Bronchial epithelial cell (primary cell): ENCODE measurements at regions not wholly inside any gene's neighbourhood (a gene's known extent, or its start where the extent isn't known, plus 50 kb on each side); places are given as distances from the start of the nearest gene placed in this dataset.

Experiments used
- DNase-seq: peaks from one replicate; pipeline ENCODE4 v3.0.0-alpha.2; 2010; ENCODE audit warnings: low read depth
- FAIRE-seq: peaks from 2 replicates; lab custom pipeline; 2011; peaks lifted over from hg19 to GRCh38; lab: Jason Lieb, UNC
- H3K27me3 ChIP-seq: 2 replicates; pipeline ENCODE4 v1.5.1; 2011; ENCODE audit warnings: low read length; ENCODE audit not compliant: control insufficient read depth, insufficient read depth
- H3K36me3 ChIP-seq: 2 replicates; pipeline ENCODE4 v1.5.1; 2011; ENCODE audit warnings: low read length; ENCODE audit not compliant: control insufficient read depth, insufficient read depth
- H3K4me3 ChIP-seq: 2 replicates; pipeline ENCODE4 v1.5.1; 2011; ENCODE audit warnings: mild to moderate bottlenecking, low read depth, low read length, control low read depth
- TF ChIP-seq, protein P1 (sequence below): IDR thresholded peaks from 2 replicates; pipeline ENCODE4 v1.5.1; 2011; ENCODE audit warnings: mild to moderate bottlenecking, moderate library complexity, low read length, control low read depth, inconsistent platforms; ENCODE audit not compliant: insufficient read depth, severe bottlenecking

- H3K4me3 ChIP-seq = no peak overlapping the region
- no peaks in the 10 kb centered on the region for H3K36me3 ChIP-seq
- H3K27me3 ChIP-seq = no peaks in the 10 kb centered on the region
- FAIRE-seq (no peak), DNase-seq (no peak)
- TF ChIP-seq, protein P1, sequence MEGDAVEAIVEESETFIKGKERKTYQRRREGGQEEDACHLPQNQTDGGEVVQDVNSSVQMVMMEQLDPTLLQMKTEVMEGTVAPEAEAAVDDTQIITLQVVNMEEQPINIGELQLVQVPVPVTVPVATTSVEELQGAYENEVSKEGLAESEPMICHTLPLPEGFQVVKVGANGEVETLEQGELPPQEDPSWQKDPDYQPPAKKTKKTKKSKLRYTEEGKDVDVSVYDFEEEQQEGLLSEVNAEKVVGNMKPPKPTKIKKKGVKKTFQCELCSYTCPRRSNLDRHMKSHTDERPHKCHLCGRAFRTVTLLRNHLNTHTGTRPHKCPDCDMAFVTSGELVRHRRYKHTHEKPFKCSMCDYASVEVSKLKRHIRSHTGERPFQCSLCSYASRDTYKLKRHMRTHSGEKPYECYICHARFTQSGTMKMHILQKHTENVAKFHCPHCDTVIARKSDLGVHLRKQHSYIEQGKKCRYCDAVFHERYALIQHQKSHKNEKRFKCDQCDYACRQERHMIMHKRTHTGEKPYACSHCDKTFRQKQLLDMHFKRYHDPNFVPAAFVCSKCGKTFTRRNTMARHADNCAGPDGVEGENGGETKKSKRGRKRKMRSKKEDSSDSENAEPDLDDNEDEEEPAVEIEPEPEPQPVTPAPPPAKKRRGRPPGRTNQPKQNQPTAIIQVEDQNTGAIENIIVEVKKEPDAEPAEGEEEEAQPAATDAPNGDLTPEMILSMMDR = no peak
Observed at GRCh38 chr3:182052757-182053156, 341.0 kb downstream of the SOX2 start.

- TF ChIP-seq, protein P1 = no peak
- DNase-seq (peak; percentile 99), FAIRE-seq (peak; percentile 28)
- no peak overlapping the region for H3K4me3 ChIP-seq
- H3K36me3 ChIP-seq = no peaks in the 10 kb centered on the region
- no peaks in the 10 kb centered on the region for H3K27me3 ChIP-seq
Observed at GRCh38 chr3:182058488-182058887, 346.8 kb downstream of the SOX2 start.

DNA sequence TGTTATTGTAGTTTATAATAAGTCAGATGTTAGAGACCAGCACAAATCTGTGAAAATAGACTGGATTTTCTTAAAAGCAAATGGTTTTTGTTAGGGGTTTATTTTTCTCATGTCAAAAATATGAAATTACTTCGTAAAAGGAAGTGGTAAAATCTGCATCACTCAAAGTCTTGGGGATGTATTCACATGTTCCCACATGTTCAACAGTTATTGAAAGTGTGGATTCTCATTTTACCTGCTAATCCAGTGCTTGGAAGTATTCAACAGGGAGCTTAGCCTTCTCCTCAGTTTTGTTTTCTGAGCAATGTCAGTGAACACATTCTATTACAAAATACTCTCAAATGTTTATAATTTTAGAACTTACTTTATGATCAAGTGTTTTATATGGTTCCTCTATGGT lies 352.0 kb downstream of the SOX2 start:
- Histone ChIP-seq H3K4me3 (no peak overlapping the region), H3K36me3 (no peaks in the 10 kb centered on the region), H3K27me3 (no peaks in the 10 kb centered on the region)
- TF ChIP-seq, protein P1 = no peak
- DNase-seq (peak; percentile 92), FAIRE-seq (no peak)

DNA sequence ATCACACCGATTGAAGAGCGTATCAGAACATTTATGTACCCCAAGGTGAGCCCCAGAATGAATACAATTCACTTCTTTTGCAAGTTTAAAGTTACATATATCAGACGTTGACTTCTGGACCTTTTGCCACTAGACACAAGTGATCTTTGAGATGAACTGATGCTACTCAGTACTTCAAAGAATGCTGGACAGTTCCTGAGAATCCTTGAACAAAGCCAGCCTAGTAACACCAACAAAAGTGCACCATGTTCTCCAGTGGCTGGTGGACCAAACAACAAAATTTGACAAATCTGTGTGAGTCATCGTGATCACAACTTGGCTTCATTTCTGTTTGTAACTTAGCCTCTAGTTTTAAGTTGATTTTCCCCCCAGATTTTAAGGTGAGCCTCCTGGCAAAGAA lies 355.7 kb downstream of the SOX2 start:
- DNase-seq (no peak), FAIRE-seq (peak; percentile 13)
- TF ChIP-seq, protein P1 = no peak
- Histone ChIP-seq H3K4me3 (no peak overlapping the region), H3K27me3 (no peaks in the 10 kb centered on the region), H3K36me3 (no peaks in the 10 kb centered on the region)

DNA sequence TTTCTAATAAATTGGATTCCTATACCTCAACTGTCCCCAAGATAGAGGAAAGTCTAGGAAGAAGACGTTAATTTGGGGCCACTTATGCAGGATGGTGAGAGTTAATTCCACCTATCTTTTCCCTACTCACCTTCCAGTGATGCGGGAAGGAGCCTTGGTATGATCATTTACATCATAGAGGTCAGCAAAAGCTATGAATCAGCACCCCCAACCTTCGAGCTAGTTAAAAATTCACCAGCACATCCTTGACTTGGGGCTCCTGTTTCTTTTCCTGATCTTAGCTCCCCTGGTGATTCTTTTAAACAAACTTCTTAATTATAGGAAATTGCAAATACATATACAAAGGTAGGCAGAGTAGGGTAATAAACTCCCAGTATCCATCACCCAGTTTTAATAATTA lies 366.6 kb downstream of the SOX2 start:
- TF ChIP-seq, protein P1 = no peak
- Histone ChIP-seq H3K27me3 (no peaks in the 10 kb centered on the region), H3K4me3 (no peak overlapping the region), H3K36me3 (no peaks in the 10 kb centered on the region)
- DNase-seq = no peak
- no peak for FAIRE-seq

GRCh38 chr3:182078929-182079328 lies 367.2 kb downstream of the SOX2 start:
- no peak overlapping the region for H3K4me3 ChIP-seq
- no peaks in the 10 kb centered on the region for H3K36me3 ChIP-seq
- FAIRE-seq (no peak), DNase-seq (no peak)
- no peaks in the 10 kb centered on the region for H3K27me3 ChIP-seq
- TF ChIP-seq, protein P1 = no peak
